ENCODE measurements at regions not wholly inside any gene's neighbourhood (a gene's known extent, or its start where the extent isn't known, plus 50 kb on each side); places are given as distances from the start of the nearest gene placed in this dataset.

GRCh38 chr13:106113796-106114195 lies 421.7 kb downstream of the EFNB2 start:
- WGBS (ENCODE audit: insufficient coverage, low coverage, low lambda C conversion rate, missing lambda C conversion rate): 22% methylated on average over 1 of the region's 1 CpG

DNA sequence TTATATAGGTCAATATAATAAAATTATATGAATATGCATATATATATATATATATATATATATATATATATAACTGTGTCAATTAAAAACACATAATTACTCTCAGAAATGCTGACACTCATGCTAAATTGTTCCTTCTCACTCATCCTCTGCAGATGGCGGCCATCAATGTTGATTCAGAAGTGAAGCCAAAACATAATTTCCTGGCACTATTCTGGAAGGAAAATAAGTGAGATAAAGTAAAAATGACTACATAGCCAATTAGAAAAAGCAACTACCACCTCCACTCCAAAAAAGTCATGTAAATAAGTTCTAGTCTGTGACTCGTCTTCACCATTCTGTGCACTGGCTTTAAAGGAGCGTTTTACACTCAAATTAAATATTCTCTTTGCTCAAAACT lies 423.3 kb downstream of the EFNB2 start:
- H3K4me1 ChIP-seq: no peaks in the 10 kb centered on the region
- no peak overlapping the region for H3K27ac ChIP-seq
- no peaks in the 10 kb centered on the region for H3K9me3 ChIP-seq
- no peaks in the 10 kb centered on the region for H3K27me3 ChIP-seq
- intact Hi-C loops (cut with DNase I): no loop called here
- H3K4me3 ChIP-seq: no peak overlapping the region
- no peak for ATAC-seq
- no peak for DNase-seq
- H3K36me3 ChIP-seq: no peaks in the 10 kb centered on the region
- WGBS (ENCODE audit: insufficient coverage, low coverage, low lambda C conversion rate, missing lambda C conversion rate): 34% methylated on average over 3 of the region's 3 CpGs
- no peak for TF ChIP-seq CTCF (IDR thresholded peaks at IDR 0.05)
- TF ChIP-seq POLR2A (IDR thresholded peaks at IDR 0.05): no peak

More at GRCh38 chr13:106113796-106114195, 421.7 kb downstream of the EFNB2 start:
- no peak for DNase-seq
- Histone ChIP-seq H3K9me3 (no peaks in the 10 kb centered on the region), H3K4me1 (no peaks in the 10 kb centered on the region), H3K27ac (no peak overlapping the region), H3K36me3 (no peaks in the 10 kb centered on the region), H3K27me3 (no peaks in the 10 kb centered on the region), H3K4me3 (no peak overlapping the region)
- no peak for TF ChIP-seq CTCF (IDR thresholded peaks at IDR 0.05)
- no peak for TF ChIP-seq POLR2A (IDR thresholded peaks at IDR 0.05)
- ATAC-seq: no peak
- intact Hi-C loops (cut with DNase I): no loop called here

DNA sequence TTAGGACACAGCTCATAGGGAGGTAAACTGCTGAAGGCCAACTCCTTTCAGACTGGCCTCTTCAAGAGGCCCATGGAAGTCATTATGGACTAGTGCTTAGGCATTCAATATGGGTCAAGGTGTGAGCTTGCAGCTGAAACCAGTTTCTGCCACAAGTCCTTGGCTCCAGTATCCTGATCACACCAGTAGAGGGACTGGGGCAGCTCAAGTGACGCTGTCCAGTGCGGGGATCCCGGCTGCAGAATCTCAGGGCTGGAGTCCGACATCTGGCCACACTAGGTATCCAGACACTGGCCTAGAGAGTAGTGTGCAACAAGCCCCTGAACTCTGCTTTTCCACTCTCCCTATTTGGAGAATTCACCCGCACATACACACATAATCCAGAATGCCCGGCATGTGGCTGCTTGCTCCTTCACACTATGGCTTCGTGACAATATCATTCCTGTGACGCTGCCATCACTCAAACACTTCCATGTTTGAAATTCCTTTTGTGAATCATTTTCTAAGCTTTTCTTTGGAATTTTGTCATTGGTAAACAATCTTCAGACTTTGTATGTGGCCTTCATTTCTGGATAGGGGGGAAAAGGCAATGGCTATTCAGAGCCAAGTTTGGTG lies 425.1 kb downstream of the EFNB2 start:
- intact Hi-C loops (cut with DNase I): no loop called here
- Histone ChIP-seq H3K9me3 (no peaks in the 10 kb centered on the region), H3K27me3 (no peaks in the 10 kb centered on the region), H3K27ac (no peak overlapping the region), H3K36me3 (no peaks in the 10 kb centered on the region), H3K4me1 (no peaks in the 10 kb centered on the region), H3K4me3 (no peak overlapping the region)
- no peak for ATAC-seq
- TF ChIP-seq CTCF (IDR thresholded peaks at IDR 0.05): no peak
- no peak for TF ChIP-seq POLR2A (IDR thresholded peaks at IDR 0.05)
- DNase-seq: no peak
- WGBS (ENCODE audit: insufficient coverage, low coverage, low lambda C conversion rate, missing lambda C conversion rate): 76% methylated on average over 4 of the region's 8 CpGs

DNA sequence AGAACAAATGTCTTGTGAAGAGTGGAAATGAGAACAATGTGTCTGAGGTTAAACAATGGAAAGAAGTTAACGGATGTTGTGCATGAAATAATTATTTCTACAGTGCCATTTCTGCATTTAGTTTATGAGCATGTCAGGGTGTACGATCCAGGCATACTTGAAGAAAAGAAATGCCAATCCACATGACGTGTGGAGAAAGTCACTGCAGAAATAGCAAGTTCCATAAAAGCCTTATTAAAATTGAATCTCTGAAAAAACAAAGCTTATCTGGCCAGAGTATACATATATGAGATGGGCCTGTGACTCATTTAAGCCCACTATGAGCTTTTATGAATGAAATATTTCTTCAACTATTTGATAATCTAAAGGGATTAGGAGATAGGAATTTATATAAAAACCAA lies 426.1 kb downstream of the EFNB2 start:
- ATAC-seq: no peak
- no peak overlapping the region for H3K4me3 ChIP-seq
- no peaks in the 10 kb centered on the region for H3K36me3 ChIP-seq
- no peak for TF ChIP-seq CTCF (IDR thresholded peaks at IDR 0.05)
- TF ChIP-seq POLR2A (IDR thresholded peaks at IDR 0.05): no peak
- H3K27me3 ChIP-seq: no peaks in the 10 kb centered on the region
- no peaks in the 10 kb centered on the region for H3K9me3 ChIP-seq
- H3K4me1 ChIP-seq: no peaks in the 10 kb centered on the region
- intact Hi-C loops (cut with DNase I): no loop called here
- no peak for DNase-seq
- no peak overlapping the region for H3K27ac ChIP-seq
- WGBS (ENCODE audit: insufficient coverage, low coverage, low lambda C conversion rate, missing lambda C conversion rate): 36% methylated on average over 3 of the region's 3 CpGs

GRCh38 chr13:106108346-106108745 lies 427.1 kb downstream of the EFNB2 start:
- Histone ChIP-seq H3K4me1 (no peaks in the 10 kb centered on the region), H3K36me3 (no peaks in the 10 kb centered on the region), H3K27ac (no peak overlapping the region), H3K4me3 (no peak overlapping the region), H3K9me3 (no peaks in the 10 kb centered on the region), H3K27me3 (no peaks in the 10 kb centered on the region)
- WGBS (ENCODE audit: insufficient coverage, low coverage, low lambda C conversion rate, missing lambda C conversion rate): 66% methylated on average over 9 of the region's 9 CpGs
- intact Hi-C loops (cut with DNase I): no loop called here
- TF ChIP-seq POLR2A (IDR thresholded peaks at IDR 0.05) (no peak), CTCF (IDR thresholded peaks at IDR 0.05) (no peak)
- no peak for ATAC-seq
- DNase-seq: no peak

Data from right lobe of liver (tissue), 6 donors.